HL-60 (cell line): ENCODE measurements at regions not wholly inside any gene's neighbourhood (a gene's known extent, or its start where the extent isn't known, plus 50 kb on each side); places are given as distances from the start of the nearest gene placed in this dataset.

ENCODE experiments used
- CTCF ChIP-seq: IDR thresholded peaks from one replicate; pipeline ENCODE4 v1.5.1; 2011; ENCODE audit warnings: low read length, control low read depth, inconsistent platforms; ENCODE audit not compliant: insufficient read depth
- GABPA ChIP-seq: IDR thresholded peaks from 2 replicates; pipeline ENCODE4 v1.6.1; 2012; ENCODE audit warnings: low read depth
- POLR2AphosphoS5 ChIP-seq: IDR thresholded peaks from 2 replicates; pipeline ENCODE4 v1.6.1; 2012; ENCODE audit warnings: low read depth
- REST ChIP-seq: IDR thresholded peaks from 2 replicates; pipeline ENCODE4 v1.6.1; 2012; ENCODE audit warnings: low read depth; ENCODE audit not compliant: insufficient replicate concordance

GRCh38 chr20:58597249-58597891 lies 53.7 kb upstream of the STX16 start:
- TF ChIP-seq CTCF (no peak), REST (no peak), POLR2AphosphoS5 (no peak), GABPA (no peak)
